ENCODE measurements at regions not wholly inside any gene's neighbourhood (a gene's known extent, or its start where the extent isn't known, plus 50 kb on each side); places are given as distances from the start of the nearest gene placed in this dataset.
A peak's percentile ranks its signal among the peaks of the same experiment; 100 is the strongest.

DNA sequence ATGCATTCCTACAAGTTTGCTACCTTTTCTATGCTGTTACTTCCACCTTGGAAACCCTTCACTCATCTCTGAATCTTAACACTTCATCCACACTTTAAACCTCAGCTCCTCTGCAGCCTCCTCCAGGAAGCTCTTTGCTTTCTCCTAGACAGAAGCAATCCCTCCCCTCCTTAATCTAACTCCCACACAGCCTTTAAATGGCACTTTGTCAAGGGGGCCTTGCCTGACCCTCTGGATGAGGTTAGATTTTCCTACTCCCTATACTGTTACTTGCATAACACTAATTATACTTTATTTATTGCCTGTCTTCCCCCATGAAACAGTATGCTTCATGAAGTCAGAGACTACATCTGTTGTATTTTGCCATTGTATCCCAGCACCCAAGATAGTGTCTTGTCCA is 394.6 kb downstream of the MED13L start:
- Histone ChIP-seq H3K27me3 (ENCODE audit: control insufficient read depth, insufficient read depth, low read length) (no peaks in the 10 kb centered on the region), H3K4me3 (ENCODE audit: low read depth, low read length) (no peak overlapping the region), H3K36me3 (ENCODE audit: control insufficient read depth, insufficient read depth, low read length) (no peaks in the 10 kb centered on the region)
- TF ChIP-seq, protein P1, sequence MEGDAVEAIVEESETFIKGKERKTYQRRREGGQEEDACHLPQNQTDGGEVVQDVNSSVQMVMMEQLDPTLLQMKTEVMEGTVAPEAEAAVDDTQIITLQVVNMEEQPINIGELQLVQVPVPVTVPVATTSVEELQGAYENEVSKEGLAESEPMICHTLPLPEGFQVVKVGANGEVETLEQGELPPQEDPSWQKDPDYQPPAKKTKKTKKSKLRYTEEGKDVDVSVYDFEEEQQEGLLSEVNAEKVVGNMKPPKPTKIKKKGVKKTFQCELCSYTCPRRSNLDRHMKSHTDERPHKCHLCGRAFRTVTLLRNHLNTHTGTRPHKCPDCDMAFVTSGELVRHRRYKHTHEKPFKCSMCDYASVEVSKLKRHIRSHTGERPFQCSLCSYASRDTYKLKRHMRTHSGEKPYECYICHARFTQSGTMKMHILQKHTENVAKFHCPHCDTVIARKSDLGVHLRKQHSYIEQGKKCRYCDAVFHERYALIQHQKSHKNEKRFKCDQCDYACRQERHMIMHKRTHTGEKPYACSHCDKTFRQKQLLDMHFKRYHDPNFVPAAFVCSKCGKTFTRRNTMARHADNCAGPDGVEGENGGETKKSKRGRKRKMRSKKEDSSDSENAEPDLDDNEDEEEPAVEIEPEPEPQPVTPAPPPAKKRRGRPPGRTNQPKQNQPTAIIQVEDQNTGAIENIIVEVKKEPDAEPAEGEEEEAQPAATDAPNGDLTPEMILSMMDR (IDR thresholded peaks at IDR 0.05; ENCODE audit: insufficient read depth, low read length, poor library complexity, severe bottlenecking) = no peak
- DNase-seq (ENCODE audit: low read depth) = no peak

DNA sequence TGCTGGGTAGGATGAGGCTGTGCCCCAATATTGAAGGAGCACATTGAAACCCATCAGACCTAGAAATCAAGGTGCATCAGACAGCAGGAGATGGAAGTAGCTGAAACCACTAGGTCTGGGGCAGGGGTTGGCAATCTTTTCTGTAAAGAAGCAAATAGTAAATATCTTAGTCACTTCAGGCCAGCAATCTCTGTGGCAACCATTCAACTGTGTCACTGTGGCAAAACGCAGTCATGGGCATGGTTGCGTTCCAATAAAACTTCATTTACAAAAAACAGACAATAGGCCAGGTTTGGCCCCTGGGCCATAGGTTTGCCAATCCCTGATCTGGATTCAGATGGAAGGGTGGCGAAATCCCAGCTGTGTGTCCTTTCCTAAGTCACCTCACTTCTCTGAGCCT is 397.3 kb downstream of the MED13L start:
- Histone ChIP-seq H3K36me3 (ENCODE audit: control insufficient read depth, insufficient read depth, low read length) (no peaks in the 10 kb centered on the region), H3K27me3 (ENCODE audit: control insufficient read depth, insufficient read depth, low read length) (no peaks in the 10 kb centered on the region), H3K4me3 (ENCODE audit: low read depth, low read length) (no peak overlapping the region)
- DNase-seq (ENCODE audit: low read depth) = no peak
- TF ChIP-seq, protein P1 (IDR thresholded peaks at IDR 0.05; ENCODE audit: insufficient read depth, low read length, poor library complexity, severe bottlenecking) = no peak

DNA sequence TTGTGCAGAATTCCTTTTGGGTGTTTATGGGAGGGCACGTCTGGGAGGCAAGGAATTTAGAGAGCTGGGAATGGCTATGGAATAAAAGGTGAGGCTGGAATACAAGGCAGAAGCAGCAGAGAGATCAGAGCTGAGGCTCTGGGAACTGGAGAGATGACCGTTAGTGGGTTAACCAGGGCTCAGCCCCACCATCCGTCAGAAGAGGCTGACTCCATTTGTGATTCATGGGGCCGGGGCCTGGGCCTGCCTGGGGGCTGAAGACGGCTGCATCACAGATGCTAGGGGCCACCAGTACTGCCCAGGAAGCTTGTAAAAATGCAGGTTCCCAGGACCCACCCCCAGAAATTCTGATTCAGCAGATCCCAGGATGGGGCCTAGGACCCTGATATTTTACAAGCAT is 398.1 kb downstream of the MED13L start:
- H3K27me3 ChIP-seq (ENCODE audit: control insufficient read depth, insufficient read depth, low read length) = no peaks in the 10 kb centered on the region
- no peak overlapping the region for H3K4me3 ChIP-seq (ENCODE audit: low read depth, low read length)
- no peaks in the 10 kb centered on the region for H3K36me3 ChIP-seq (ENCODE audit: control insufficient read depth, insufficient read depth, low read length)
- DNase-seq (ENCODE audit: low read depth) = no peak
- TF ChIP-seq, protein P1 (IDR thresholded peaks at IDR 0.05; ENCODE audit: insufficient read depth, low read length, poor library complexity, severe bottlenecking) = no peak

DNA sequence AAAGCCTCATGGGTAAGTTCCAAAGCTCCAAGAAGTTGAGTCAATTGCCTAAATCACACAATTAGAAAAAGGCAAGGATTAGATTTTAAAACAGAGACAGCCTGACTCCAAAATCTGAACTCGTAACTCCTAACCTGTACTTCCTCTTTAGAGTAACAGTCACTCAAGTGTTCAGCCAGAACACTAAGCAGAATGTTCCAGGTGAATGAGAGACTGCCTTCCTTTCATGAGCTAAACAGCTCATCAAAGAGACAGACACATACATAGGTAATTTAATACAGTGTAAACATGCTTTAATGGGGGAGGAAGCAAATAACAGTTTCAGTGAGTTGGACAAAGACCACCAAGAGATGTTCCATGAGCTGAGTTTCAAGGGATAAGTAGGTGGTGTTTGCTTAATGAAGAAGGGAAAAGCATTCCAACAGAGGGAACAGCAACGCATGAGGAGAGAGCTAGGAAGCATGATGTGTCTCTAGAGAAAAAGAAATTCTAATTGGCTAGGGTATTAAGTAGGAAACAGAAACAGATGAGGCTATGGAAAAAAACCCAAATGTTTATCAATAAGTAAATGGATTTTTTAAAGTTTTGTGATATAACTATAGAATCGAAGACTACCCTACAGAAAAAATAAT is 403.9 kb downstream of the MED13L start:
- no peaks in the 10 kb centered on the region for H3K36me3 ChIP-seq (ENCODE audit: control insufficient read depth, insufficient read depth, low read length)
- TF ChIP-seq, protein P1 (IDR thresholded peaks at IDR 0.05; ENCODE audit: insufficient read depth, low read length, poor library complexity, severe bottlenecking) = no peak
- no peak for DNase-seq (ENCODE audit: low read depth)
- no peak overlapping the region for H3K4me3 ChIP-seq (ENCODE audit: low read depth, low read length)
- H3K27me3 ChIP-seq (ENCODE audit: control insufficient read depth, insufficient read depth, low read length) = no peaks in the 10 kb centered on the region

DNA sequence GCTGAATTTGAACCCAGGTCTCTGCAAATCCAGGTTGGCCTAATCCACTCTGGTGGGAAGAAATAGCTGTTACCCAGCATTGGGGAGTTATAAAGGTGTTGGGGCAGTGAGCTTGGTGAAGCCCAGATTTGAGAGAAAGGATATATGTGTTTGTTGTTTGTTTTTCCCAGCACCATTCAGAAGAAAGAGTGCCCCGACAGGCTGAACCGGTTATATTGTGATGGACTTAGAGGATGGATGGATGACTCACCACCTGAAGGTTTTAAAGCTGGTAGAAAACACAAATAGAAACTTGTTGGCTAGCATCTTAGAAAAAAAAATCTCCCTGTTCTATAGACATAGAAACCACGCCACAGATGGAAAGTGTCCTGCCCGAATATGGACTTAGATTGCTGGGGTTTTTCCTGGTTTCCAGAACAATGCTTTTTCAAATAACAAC is 404.6 kb downstream of the MED13L start:
- Histone ChIP-seq H3K4me3 (ENCODE audit: low read depth, low read length) (no peak overlapping the region), H3K27me3 (ENCODE audit: control insufficient read depth, insufficient read depth, low read length) (no peaks in the 10 kb centered on the region), H3K36me3 (ENCODE audit: control insufficient read depth, insufficient read depth, low read length) (no peaks in the 10 kb centered on the region)
- TF ChIP-seq, protein P1 (IDR thresholded peaks at IDR 0.05; ENCODE audit: insufficient read depth, low read length, poor library complexity, severe bottlenecking) = no peak
- peak; percentile 18 for DNase-seq (ENCODE audit: low read depth)

DNA sequence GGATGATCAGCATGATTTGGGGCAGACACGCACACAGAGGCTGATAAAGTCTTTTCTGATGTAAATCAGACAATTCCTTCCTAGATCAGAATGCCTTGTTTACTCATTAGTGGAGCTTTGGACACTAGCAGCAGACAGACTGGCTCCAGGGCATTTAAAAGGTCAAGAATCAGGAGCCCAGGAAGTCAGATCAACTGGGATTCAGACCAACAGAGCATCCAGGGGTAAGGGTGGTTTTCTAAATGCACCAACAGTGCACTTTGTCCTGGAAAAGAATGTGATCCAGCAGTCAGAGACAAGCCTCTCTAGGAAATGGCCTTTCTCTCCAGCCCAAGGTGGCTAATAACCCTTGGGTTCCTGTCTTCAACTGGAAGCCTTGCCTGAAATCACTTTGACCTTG is 405.3 kb downstream of the MED13L start:
- TF ChIP-seq, protein P1 (IDR thresholded peaks at IDR 0.05; ENCODE audit: insufficient read depth, low read length, poor library complexity, severe bottlenecking) = no peak
- Histone ChIP-seq H3K27me3 (ENCODE audit: control insufficient read depth, insufficient read depth, low read length) (no peaks in the 10 kb centered on the region), H3K4me3 (ENCODE audit: low read depth, low read length) (no peak overlapping the region), H3K36me3 (ENCODE audit: control insufficient read depth, insufficient read depth, low read length) (no peaks in the 10 kb centered on the region)
- DNase-seq (ENCODE audit: low read depth) = no peak

Measured in kidney epithelial cell (primary cell).